PC-3 (cell line): ENCODE measurements at regions not wholly inside any gene's neighbourhood (a gene's known extent, or its start where the extent isn't known, plus 50 kb on each side); places are given as distances from the start of the nearest gene placed in this dataset.

Source experiments
- ATAC-seq: fragments of 200-7000 bp; cut with Tn5 transposase; 2 replicates; pipeline ENCODE4 v1.9.1; 2020; ENCODE audit warnings: mild to moderate bottlenecking, moderate library complexity
- BruUV-seq: library from RNA; stranded (reverse); fragments of 400-500 nt; replicated peaks from 2 replicates; lab custom pipeline; 2021; lab: Mats Ljungman, UMichigan
- CTCF ChIA-PET: fragments of 300-600 bp; sonication (Branson Sonifier 250); formaldehyde crosslinking; loops from one replicate; lab custom pipeline; 2022; ENCODE audit warnings: antibody characterized with exemption; lab: Charles Lee
- POLR2A ChIA-PET: fragments of 300-600 bp; sonication (Branson Sonifier 250); formaldehyde crosslinking; loops from one replicate; lab custom pipeline; 2022; ENCODE audit warnings: antibody characterized with exemption; ENCODE audit not compliant: unreplicated experiment; lab: Charles Lee
- DNase-seq: peaks from one replicate; pipeline ENCODE4 v3.0.0-alpha.2; 2015
- H2AFZ ChIP-seq: fragments of 300-600 bp; sonication (generic); 2 replicates; pipeline ENCODE4 v1.6.0; 2016; ENCODE audit warnings: antibody characterized with exemption, low read length
- H3F3A ChIP-seq: fragments of 300-600 bp; sonication (generic); one replicate; pipeline ENCODE4 v1.6.0; 2017; ENCODE audit warnings: antibody characterized with exemption, low read length, control low read depth, mild to moderate bottlenecking; ENCODE audit not compliant: unreplicated experiment
- H3K27ac ChIP-seq: fragments of 300-600 bp; sonication (generic); 2 replicates; pipeline ENCODE4 v1.5.1; 2016; ENCODE audit warnings: mild to moderate bottlenecking, low read length
- H3K27me3 ChIP-seq: fragments of 300-600 bp; sonication (generic); 2 replicates; pipeline ENCODE4 v1.6.1; 2016; ENCODE audit warnings: low read length, mixed read lengths
- H3K36me3 ChIP-seq: fragments of 300-600 bp; sonication (generic); 2 replicates; pipeline ENCODE4 v1.6.1; 2016; ENCODE audit warnings: low read depth, mixed run types, low read length, mixed read lengths
- H3K4me1 ChIP-seq: fragments of 300-600 bp; sonication (generic); 2 replicates; pipeline ENCODE4 v1.5.1; 2016; ENCODE audit warnings: low read length; ENCODE audit not compliant: insufficient read depth
- H3K4me2 ChIP-seq: fragments of 300-600 bp; sonication (generic); 2 replicates; pipeline ENCODE4 v1.6.0; 2016; ENCODE audit warnings: low read length
- H3K4me3 ChIP-seq: fragments of 300-600 bp; sonication (generic); 2 replicates; pipeline ENCODE4 v1.5.1; 2016; ENCODE audit warnings: mild to moderate bottlenecking, low read length, mixed read lengths
- H3K79me2 ChIP-seq: fragments of 300-600 bp; sonication (generic); 2 replicates; pipeline ENCODE4 v1.6.1; 2017; ENCODE audit warnings: low read length, mixed read lengths
- H3K9ac ChIP-seq: fragments of 300-600 bp; sonication (generic); 2 replicates; pipeline ENCODE4 v1.6.0; 2016; ENCODE audit warnings: mild to moderate bottlenecking, low read length
- H3K9me2 ChIP-seq: fragments of 300-600 bp; sonication (generic); replicated peaks from 2 replicates; pipeline ENCODE4 v1.6.1; 2016; ENCODE audit warnings: mixed run types, low read length, mixed read lengths
- H3K9me3 ChIP-seq: fragments of 300-600 bp; sonication (generic); 2 replicates; pipeline ENCODE4 v1.6.1; 2016; ENCODE audit warnings: low read length, mixed read lengths
- H4K20me1 ChIP-seq: fragments of 300-600 bp; sonication (generic); 2 replicates; pipeline ENCODE4 v1.6.1; 2016; ENCODE audit warnings: low read length, mixed read lengths
- EZH2 ChIP-seq: fragments of 300-600 bp; sonication (generic); IDR thresholded peaks from one replicate; pipeline ENCODE4 v1.6.1; 2017; ENCODE audit warnings: antibody characterized with exemption, mild to moderate bottlenecking, low read length; ENCODE audit not compliant: unreplicated experiment
- EZH2phosphoT487 ChIP-seq: fragments of 300-600 bp; sonication (generic); IDR thresholded peaks from 2 replicates; pipeline ENCODE4 v1.6.1; 2018; ENCODE audit warnings: mild to moderate bottlenecking, antibody characterized with exemption, low read length, borderline replicate concordance
- intact Hi-C: fragments of 100-400 bp; cut with micrococcal nuclease; formaldehyde crosslinking; loops from 2 replicates; pipeline ENCODE4 v1.9.0; 2023
- TF ChIP-seq, protein P1 (sequence below): fragments of 300-600 bp; sonication (generic); conservative IDR thresholded peaks from 2 replicates; pipeline ENCODE4 v1.5.1; 2017; ENCODE audit warnings: antibody characterized with exemption, low read depth, mild to moderate bottlenecking, low read length

DNA sequence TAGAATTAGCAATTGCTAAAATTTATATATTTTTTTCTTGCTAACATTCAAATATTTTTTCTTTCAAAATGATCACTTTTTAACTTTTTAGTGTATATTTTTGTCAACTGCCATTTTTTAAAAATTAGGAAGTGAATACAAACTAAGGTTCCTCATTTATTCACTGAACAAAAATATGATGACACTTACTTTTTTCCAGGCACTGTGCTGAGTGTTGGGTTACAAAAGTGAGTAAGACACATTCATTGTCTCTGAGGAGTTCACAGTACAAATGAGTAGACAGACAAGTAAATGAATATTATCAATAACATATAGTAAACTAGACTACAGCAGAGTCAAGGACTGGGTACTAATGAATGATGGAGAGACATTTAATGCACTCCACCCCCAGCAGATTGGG, 543.5 kb downstream of the PDHA2 start:
- H3K9me3 ChIP-seq, result no peaks in the 10 kb centered on the region
- no peaks in the 10 kb centered on the region for H3K79me2 ChIP-seq
- no peaks in the 10 kb centered on the region for H3K27me3 ChIP-seq
- H3K4me1 ChIP-seq, result no peaks in the 10 kb centered on the region
- H3K27ac ChIP-seq, result no peak overlapping the region
- no peaks in the 10 kb centered on the region for H3K36me3 ChIP-seq
- H3K4me2 ChIP-seq, result no peak overlapping the region
- no peak overlapping the region for H2AFZ ChIP-seq
- ChIA-PET POLR2A (no interaction called here), CTCF (no interaction called here)
- H3K4me3 ChIP-seq, result no peak overlapping the region
- no peak for ATAC-seq
- no peaks in the 10 kb centered on the region for H3F3A ChIP-seq
- intact Hi-C loops, result no loop called here
- no TSS peak for BruUV-seq
- no peak overlapping the region for H3K9ac ChIP-seq
- DNase-seq, result no peak
- H4K20me1 ChIP-seq, result no peaks in the 10 kb centered on the region
- H3K9me2 ChIP-seq, result no peaks in the 10 kb centered on the region
- TF ChIP-seq, protein P1, sequence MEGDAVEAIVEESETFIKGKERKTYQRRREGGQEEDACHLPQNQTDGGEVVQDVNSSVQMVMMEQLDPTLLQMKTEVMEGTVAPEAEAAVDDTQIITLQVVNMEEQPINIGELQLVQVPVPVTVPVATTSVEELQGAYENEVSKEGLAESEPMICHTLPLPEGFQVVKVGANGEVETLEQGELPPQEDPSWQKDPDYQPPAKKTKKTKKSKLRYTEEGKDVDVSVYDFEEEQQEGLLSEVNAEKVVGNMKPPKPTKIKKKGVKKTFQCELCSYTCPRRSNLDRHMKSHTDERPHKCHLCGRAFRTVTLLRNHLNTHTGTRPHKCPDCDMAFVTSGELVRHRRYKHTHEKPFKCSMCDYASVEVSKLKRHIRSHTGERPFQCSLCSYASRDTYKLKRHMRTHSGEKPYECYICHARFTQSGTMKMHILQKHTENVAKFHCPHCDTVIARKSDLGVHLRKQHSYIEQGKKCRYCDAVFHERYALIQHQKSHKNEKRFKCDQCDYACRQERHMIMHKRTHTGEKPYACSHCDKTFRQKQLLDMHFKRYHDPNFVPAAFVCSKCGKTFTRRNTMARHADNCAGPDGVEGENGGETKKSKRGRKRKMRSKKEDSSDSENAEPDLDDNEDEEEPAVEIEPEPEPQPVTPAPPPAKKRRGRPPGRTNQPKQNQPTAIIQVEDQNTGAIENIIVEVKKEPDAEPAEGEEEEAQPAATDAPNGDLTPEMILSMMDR, result no peak
- TF ChIP-seq EZH2phosphoT487 (no peak), EZH2 (no peak)

DNA sequence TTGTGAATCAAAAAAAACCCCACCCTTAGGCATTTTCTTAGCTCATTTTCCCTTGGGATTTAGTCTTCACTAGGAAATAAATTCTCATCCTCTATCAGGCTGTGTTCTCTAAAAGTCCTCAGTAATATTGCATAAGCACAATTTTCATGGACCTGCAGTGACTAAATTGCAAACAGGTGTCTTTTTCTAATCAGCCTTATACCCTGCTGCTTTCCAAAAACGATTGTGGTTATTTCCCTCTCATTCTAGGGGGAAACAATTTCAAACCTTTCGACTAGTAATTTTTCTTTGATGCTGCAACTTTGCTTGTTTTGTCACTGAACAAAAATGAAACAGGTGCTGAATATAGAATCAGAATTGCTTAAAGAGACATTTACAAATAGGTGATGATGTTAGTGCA, 549.9 kb downstream of the PDHA2 start:
- no peak overlapping the region for H2AFZ ChIP-seq
- H3K4me3 ChIP-seq, result no peak overlapping the region
- ATAC-seq (no peak), DNase-seq (no peak)
- no peaks in the 10 kb centered on the region for H3K9me3 ChIP-seq
- POLR2A ChIA-PET, result no interaction called here
- H4K20me1 ChIP-seq, result no peaks in the 10 kb centered on the region
- intact Hi-C loops, result no loop called here
- no peak overlapping the region for H3K27ac ChIP-seq
- no peaks in the 10 kb centered on the region for H3F3A ChIP-seq
- no peaks in the 10 kb centered on the region for H3K9me2 ChIP-seq
- H3K4me2 ChIP-seq, result no peak overlapping the region
- CTCF ChIA-PET, result no interaction called here
- no peak for TF ChIP-seq EZH2
- TF ChIP-seq EZH2phosphoT487, result no peak
- TF ChIP-seq, protein P1, result no peak
- no peaks in the 10 kb centered on the region for H3K27me3 ChIP-seq
- H3K9ac ChIP-seq, result no peak overlapping the region
- no TSS peak for BruUV-seq
- no peaks in the 10 kb centered on the region for H3K36me3 ChIP-seq
- no peaks in the 10 kb centered on the region for H3K79me2 ChIP-seq
- no peaks in the 10 kb centered on the region for H3K4me1 ChIP-seq

- no peaks in the 10 kb centered on the region for H4K20me1 ChIP-seq
- no peaks in the 10 kb centered on the region for H3K9me2 ChIP-seq
- H3K4me1 ChIP-seq, result no peaks in the 10 kb centered on the region
- ChIA-PET POLR2A (no interaction called here), CTCF (no interaction called here)
- no peak overlapping the region for H2AFZ ChIP-seq
- ATAC-seq (no peak), DNase-seq (no peak)
- H3K4me2 ChIP-seq, result no peak overlapping the region
- no peak overlapping the region for H3K27ac ChIP-seq
- H3K79me2 ChIP-seq, result no peaks in the 10 kb centered on the region
- no peaks in the 10 kb centered on the region for H3K9me3 ChIP-seq
- no peak overlapping the region for H3K4me3 ChIP-seq
- no TSS peak for BruUV-seq
- H3K9ac ChIP-seq, result no peak overlapping the region
- intact Hi-C loops, result no loop called here
- no peaks in the 10 kb centered on the region for H3F3A ChIP-seq
- no peaks in the 10 kb centered on the region for H3K27me3 ChIP-seq
- no peaks in the 10 kb centered on the region for H3K36me3 ChIP-seq
- TF ChIP-seq, protein P1, result no peak
- TF ChIP-seq EZH2phosphoT487 (no peak), EZH2 (no peak)
Observed at GRCh38 chr4:96390404-96390803, 550.5 kb downstream of the PDHA2 start.
